Stimulated activated naive CD4-positive, alpha-beta T cell (primary cell): ENCODE measurements at regions not wholly inside any gene's neighbourhood (a gene's known extent, or its start where the extent isn't known, plus 50 kb on each side); places are given as distances from the start of the nearest gene placed in this dataset.
"Not testable (repeated sequence)": the region's sequence is repeated elsewhere in the genome, so short reads cannot be mapped to it uniquely, and the experiment has no call there.

ENCODE experiments used
- DNase-seq, 6 experiments: peaks; one replicate each; lab custom pipeline; 2025; lab: John Stamatoyannopoulos, UW

DNA sequence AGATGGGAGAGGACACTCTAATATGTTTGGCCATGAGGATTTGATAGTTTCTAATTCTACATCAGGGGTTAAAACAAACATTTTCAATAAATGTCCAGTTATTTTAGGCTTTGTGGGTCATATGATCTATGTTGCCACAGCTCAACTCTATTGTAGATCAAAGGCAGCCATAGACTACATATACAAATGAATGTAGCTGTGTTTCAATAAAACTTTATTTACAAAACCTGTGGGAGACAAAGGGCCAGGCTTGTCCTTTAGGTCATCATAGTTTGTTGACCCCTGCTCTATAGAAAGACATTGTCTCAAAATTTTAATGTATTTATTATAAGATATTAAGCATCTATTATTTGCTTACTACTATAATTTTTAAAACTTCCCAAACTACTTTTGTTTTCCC, 325.4 kb upstream of the MEF2C start:
- no peak for DNase-seq

DNA sequence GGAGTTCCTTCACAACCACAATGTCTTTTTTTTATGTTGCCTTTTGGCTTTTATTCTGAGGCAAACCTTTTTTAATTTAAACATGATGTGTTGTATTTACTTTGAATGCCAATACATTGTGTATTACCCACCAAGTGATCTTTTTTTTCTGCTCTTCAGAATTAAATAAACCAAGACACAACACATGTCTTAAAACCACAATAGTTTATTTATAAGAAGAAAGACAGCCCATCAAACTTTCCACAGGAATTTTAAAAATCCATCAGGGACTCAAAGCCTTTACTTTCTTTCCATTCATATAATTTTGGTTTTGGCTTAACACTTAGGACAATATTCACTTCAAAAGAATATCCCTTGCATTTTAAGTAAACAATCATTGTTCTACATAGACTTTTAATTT, 321.8 kb upstream of the MEF2C start:
- no peak for DNase-seq

DNA sequence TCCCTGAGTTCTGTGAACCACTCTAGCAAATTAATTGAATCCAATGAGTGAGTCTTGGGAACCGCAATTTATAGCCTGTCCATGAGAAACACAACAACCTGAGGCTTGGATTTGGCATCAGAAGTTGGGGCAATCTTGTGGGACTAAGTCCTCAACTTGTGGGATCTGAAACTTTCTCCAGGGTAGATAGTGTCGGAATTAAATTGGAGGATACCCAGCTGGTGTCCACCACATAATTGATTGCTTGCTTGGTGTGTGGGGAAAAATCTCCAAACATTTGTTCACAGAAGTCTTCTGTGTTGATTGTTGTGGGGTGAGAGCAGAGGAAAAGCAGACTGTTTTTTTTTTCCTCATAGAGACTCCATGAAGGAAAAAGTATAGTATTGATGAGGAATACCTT, 320.6 kb upstream of the MEF2C start:
- DNase-seq, result no peak

DNA sequence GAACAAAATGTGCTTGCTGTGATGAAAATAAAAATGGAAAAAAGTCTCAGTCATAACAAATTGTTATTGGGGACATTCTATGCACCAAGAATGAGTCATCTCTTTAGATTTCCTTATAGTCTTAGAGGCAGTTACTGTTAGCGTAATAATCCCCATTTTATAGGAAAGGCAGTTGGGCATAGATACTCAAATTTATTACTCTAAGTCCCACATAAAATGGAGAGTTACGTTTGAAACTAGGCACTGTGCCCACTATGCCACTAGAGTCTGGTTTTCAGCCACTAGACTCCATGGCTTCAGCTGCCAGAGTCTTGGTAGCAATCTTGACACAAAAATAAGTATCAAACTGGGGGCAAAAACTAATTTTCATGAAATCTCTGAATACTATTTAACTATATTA, 317.9 kb upstream of the MEF2C start:
- DNase-seq, result no peak

DNA sequence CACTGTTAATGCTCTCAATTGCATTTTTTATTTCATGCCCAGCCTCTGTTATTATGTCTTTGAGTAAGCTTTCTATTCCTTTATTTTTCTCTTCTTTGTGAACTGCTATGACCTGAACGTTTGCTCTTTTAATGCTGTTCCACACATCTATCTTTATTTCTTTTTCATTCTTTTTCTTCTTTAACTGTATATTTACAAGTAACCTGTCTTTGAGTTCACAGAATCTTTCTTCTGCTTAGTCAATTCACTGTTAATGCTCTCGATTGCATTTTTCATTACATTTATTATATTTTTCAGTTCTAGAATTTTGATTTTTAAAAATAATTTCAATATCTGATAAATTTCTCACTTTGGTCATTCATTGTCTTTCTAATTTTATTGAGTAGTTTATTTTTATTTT, 316.3 kb upstream of the MEF2C start:
- no peak for DNase-seq

DNA sequence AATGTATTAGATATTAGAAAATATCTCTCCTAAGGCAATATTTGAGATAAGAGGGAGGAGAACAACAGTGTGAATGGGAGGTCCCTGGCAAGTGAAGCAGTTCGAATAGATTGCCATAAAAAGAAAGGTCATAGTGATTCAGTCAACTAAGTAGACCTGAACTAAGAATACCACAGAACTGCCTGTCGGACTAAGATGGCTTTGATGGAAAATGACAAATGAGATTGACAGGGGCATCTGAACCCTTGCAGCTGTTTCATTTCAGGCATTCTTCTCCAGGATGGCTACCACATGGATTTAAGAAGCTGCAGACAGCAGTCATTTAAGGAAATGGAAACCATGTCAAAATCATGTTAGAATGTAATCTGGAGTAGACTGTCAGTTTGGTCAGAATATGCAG, 308.4 kb upstream of the MEF2C start:
- DNase-seq, result no peak

DNA sequence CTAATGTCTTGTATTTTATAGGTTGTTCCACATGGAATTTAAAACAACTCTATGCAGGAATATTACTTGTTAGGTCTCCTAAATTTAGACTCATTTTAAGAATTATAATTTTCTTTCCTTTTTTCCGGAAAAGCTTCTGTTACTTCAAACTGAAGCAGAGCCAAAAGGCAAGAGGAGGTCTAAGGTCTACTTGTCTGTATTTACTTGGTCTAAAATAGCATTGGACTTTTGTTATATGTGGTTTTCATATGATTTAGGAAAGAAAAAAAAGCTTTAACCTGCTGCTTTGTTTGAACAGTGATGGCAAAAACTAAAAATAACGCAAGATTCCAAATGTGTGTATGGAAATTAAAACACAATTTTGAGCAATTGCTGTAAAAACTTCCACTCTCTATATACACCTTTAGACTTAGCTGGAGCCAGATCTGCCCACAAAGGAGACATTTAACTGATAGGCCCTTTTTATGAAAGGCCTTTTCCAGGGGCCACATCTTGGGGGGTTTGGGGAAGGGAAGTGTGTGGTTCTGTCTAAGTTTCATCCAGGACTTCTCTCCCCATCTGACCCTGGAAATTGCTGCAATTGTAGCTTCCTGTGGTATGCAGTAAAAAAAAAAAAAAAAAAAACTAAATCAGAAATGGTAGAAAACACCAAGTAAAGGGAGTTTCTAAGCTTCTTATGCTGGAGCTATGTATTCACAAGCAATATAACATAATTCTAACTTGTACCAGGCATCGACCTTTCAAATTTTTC, 307.7 kb upstream of the MEF2C start:
- DNase-seq, result no peak

DNA sequence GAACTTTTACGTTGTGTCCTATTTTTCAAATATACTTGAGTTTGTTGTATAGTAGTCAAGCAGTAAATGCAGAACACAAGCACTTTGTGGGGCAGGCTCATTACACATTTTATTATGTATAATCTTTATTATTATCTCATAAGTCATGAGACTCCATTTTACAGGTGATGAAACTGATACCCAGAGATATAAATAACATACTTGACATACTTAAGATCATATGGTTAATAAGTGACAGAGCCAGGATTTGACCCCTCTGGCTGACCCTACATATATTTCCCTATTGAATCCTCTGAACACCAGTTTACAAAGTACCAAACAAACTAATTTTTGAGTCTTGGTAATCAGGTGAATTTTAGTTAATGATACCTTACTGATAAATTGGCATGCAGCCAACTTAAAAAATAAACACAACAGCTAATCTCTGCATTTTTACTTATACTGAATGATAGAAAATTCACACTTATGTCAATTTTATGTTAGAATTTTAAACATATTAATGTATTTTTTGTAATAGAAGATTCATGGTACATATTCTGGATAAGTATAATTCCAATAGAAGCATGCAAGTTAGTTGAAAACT, 305.0 kb upstream of the MEF2C start:
- no peak for DNase-seq

DNA sequence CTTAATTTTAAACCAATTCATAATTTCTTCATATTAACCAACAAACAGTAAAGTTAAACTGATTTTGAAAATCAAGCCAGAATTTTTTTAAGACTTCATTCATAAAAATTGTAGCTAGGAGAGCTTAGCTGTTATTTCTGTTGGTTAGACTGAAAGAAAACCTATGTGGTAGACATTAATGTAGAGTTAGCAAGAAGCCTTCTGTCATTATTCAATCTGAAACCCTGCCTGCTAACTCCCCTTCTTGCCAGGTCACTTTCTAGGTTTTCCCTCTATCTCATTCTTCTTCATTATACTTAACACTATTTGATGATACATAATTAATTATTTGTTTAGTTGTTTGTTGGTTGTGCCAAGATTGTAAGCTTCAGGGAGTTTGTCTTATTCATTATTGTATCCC, 304.3 kb upstream of the MEF2C start:
- DNase-seq, result no peak

DNA sequence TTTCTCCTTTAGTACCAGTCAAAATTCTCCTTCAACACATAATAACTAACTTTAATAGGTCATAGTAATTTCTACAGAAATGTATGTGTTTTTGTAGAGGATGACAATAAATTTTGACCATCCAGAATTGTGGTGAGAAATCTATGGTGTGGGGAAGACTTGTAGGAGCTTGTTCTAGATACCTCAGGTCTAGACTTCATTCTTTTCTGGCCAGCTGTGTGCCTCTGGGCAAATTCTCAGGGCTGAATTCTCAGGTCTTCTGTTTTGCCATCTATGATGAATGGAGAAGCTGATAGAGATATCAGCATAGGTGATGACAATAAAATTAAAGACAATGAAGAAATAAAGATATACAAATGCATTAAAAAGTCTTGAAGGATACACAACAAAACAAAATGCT, 298.6 kb upstream of the MEF2C start:
- DNase-seq, result no peak

DNA sequence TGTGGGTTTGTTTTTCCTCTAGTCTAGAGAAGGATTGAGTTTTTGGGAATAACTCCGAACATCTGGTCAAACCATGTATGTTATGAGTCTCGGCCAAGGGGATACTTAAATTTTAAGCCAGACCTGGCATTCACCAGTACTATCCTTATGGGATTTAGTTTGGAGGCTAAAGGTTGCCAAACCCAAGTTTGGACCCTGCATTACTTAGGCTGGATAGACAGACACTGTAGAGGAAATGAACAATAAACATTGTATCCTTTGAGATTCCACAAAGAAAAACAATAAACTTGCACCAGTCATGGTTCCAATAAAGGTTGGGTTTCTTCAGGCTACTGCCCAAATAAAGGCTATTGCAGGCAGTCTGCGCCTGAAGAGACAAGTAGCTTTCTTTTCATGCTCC, 296.7 kb upstream of the MEF2C start:
- DNase-seq, result no peak

DNA sequence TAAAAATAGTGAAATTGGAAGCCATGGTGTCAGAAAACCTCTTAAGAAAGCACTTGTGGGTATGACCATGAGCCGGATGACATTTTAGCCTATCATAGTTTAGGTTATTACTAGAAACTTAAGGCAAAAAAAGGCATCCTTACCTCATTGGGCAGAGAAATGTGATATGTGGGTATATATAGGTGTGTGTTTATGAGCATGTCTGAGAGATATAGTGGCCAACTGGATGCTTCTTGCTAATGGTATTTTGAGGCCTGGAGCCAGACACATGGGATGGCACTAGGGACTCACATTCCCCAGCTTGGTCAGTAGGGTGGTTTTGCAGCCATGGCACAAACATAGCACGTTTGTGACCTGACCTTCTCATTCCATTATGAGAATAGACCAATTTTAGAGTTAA, 295.6 kb upstream of the MEF2C start:
- no peak for DNase-seq

DNA sequence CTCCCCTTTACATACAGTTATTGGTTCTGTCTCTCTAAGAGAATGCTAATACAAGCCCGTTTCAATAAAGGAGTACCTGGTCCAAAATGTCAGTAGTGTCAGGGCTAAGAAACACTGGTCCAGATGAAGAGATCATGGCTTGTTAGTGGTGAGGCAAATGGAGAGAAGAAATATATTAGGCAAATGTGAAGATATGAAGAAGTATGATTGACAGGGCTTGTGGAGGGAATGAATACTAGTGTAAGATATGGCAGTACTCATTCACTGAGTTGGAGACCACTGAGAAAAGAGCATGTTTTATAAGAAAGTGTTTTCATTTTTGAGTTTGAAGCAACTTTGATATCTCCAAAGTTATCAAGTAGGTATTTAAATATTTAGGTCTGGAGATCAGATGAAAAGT, 290.5 kb upstream of the MEF2C start:
- no peak for DNase-seq

DNA sequence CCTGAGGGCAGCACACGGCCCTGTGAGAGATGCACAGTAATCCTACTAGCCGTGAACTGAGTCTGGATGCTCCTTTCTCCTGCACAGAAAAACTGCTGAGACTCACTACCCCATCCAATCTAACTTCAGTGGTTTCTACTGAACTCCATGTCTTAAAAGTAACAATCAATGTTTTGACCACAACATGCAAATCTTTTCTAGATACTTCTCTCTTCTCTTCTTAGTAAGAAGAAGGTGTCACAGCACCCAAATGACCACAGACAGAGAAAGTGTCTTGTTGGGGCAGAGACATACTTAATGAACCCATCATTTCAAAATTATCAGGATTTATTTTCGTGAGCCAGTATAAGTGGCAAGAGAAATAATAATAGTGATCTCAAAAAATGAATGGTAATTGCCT, 285.8 kb upstream of the MEF2C start:
- no peak for DNase-seq

DNA sequence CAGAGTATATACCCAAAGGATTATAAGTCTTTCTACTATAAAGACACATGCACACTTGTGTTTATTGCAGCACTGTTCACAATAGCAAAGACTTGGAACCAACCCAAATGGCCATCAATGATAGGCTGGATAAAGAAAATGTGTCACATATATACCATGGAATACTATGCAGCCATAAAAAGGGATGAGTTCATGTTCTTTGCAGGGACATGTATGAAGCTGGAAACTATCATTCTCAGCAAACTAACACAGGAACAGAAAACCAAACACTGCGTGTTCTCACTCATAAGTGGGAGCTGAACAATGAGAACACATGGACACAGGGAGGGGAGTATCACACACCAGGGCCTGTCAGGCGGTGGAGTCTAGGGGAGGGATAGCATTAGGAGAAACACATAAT, 281.7 kb upstream of the MEF2C start:
- not testable (repeated sequence) for DNase-seq

DNA sequence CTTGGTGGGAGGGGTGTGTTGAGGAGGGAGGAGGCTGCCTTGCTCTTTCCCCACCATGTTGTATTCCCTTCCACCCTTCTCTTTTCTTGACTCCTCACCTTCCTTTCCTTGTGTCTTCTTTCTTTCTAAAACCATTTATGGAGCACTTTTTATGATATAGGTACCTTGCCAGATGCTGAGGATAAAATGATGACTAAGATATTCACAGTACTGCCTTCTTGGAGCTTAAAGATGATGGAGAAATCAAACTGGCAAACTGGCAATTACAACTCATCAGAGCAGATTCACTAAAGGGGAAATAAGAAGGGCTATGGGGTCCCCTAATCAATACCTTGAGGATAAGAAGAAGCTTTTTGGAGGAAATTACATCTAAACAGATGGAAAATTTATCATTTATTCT, 273.2 kb upstream of the MEF2C start:
- DNase-seq, result no peak

DNA sequence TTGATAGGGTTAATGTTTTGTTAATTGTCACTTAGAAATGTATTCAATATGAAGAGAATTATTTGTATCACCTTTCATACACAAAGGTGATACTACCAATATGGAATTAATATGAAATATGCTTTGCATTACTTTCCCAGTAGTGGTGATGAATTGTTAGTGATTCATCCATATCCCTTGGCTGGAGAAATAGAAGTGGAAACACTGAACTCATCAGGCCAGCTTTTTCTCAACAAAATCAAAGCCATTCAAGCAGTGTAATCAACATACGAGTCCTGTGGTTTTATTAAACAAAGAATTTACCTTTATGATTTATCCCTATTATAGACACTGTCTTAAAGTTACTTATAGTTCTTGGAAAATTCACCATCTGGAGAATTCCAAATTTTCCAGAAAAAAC, 264.0 kb upstream of the MEF2C start:
- DNase-seq, result no peak

DNA sequence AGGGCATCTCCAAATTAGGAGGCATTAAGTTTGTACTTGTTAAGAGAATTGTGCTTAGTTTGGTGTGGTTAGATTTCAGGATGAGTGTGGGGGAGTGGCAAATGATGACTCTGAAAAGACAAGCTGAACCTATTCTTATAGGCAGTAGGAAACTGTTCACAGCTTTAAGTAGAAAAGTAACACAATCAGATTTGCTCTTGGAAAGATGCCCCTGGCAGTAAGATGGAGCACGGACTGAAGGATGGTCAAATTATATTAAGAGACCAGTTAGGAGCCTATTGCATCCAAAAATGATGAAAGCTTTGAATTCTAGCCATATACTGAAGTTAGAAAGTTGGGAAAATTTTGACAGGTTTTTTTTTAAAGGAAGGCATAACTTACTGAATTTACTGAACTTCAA, 254.2 kb upstream of the MEF2C start:
- DNase-seq, result no peak

DNA sequence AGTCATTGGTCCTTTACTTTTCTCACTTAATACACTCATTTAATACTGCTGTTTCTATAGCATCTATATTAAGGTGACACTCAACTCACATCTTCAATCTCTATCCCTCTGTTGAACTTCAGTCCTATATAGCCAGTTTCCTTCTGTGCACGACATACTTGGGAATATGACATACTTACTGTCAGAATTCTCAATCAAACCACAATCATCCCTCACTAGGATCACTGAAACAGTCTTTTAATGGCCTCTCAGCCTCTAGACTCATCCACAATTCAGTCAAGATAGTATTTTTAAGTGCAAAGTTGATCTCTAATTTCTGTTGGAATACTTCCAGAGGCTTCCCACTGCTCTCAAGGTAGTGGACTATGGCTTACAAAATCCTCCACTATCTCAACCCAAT, 251.0 kb upstream of the MEF2C start:
- no peak for DNase-seq

DNA sequence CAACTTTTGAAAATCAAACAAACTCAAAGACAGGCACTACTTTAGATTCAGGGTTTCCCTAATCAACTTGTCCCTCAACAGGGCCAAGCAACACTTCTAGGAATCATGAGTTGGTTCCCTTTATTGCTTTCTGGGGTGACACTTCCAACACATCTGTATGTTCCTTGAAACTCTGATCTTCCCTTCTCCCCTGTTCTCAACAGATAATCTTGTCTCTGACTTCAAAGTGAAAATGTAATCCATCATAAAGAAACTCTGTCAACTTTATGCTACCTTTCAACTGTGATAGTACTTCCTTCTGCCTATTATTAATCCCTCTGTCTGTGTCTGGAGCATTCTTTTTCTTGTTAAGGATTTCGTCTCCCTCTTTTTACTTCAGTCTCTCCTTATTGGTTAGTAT, 250.1 kb upstream of the MEF2C start:
- no peak for DNase-seq

DNA sequence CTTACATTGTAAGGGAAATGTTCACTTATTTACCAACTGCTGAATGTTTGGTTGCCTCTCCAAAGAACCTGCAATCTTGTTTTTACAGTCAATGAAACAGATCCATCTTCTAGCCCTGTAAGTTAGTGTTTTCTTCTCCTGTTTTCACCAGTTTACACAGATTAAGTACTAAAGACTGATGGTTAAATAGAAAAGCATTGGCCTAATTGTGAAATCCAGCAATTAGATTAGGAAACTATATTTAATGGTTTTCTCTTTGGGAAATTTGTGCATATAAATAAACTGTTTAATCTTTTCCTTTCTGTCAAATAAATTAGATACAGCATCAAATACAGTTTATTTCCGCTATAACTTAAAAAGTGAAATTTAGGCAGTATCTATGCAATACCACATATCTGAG, 247.9 kb upstream of the MEF2C start:
- no peak for DNase-seq

DNA sequence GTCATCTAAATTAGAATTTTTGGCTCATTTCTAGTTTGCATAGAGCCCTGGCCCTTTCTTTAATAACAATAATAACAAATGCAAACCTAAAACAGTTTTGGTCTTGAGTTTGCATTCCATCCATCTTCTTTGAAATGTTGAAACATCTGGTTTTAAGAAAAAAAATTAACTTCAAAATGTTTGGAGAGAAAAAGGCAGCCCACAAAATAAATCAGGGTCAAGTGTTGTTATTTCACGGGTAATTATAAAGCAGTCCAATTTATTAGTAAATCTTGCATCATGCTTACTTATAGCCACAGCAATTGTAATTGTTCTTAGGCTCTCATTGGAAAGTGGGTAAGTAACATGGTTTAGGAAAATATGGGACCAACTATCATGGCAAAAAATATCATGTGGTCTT, 247.0 kb upstream of the MEF2C start:
- DNase-seq, result no peak

DNA sequence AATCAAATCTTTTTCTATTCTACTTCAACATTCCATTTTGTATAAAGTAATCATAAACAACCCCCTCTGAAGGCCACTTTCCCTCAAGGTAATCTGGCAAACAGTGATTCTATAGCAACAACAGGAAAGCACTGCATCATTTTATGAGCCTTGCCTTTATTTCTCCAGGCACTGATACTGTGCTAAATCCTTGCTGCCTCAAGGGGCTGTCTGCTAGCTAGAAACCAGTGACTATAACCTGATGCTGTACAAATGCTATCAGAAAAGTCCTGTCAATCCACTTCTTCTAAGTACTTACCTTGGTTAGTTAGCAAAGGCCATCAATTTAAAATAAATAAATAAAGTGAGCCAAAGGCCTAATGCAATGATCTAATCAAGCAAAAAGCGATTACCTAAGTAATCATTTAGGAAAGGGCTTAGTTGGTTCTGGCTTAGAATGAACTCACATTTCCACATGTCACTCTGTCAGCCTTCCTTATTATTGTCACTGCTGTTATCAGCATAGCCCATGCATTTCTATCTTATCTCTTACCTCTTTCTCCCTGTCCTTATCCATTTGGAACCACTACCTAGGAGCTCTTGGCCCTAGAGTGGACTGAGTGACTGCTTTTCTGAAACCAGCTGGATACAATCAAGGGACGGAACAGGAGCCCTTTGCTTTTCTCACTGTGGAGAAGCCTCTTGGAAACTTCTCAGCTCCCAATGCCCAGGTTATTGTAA, 246.1 kb upstream of the MEF2C start:
- no peak for DNase-seq

DNA sequence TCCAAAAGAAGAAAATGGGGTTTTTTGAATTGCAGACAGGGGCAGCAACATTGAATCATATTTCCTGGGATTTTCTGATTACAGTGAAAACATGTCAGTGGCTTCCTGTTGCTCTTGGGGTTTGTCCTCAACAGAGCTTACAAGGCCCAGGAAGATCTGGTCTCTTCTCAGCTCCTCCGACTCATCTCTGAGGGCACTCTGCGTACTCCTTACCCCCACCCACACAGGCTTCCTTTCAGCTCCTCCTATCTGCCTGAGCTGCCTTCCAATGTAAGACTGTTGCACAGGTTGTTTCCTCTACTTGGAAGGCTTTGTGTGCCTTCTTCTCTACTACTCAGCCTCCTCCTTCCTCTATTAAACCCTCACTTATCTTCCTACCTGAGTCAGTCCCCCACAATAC, 245.1 kb upstream of the MEF2C start:
- DNase-seq, result no peak
